Activated CD4-positive, alpha-beta T cell treated with anti-CD3 and anti-CD28 coated beads for 48 hours (primary cell): ENCODE measurements at regions not wholly inside any gene's neighbourhood (a gene's known extent, or its start where the extent isn't known, plus 50 kb on each side); places are given as distances from the start of the nearest gene placed in this dataset.

Experiments
- DNase-seq: peaks from one replicate; pipeline ENCODE4 v3.0.0-alpha.2; 2020

GRCh38 chr2:147097747-147098146 lies 747.1 kb upstream of the ACVR2A start:
- no peak for DNase-seq

DNA sequence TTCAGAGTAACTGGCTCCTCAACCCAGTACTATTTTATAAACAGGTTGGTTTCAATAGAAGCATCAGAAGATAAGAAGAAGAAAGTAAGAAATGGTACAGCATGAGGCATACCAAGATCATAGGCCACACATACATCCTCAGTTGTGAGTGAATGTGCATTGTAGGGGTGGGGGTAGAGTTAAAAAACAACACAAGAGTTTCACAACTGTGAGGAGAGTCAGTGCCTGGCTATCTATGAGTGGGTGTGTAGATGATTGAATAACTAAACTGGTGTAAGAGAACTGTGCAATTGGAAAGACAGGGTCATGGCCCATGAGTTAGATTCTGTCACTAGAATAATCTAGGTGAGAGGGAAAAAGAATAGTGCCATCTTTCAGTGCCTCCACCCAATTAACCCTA lies 748.2 kb upstream of the ACVR2A start:
- no peak for DNase-seq

GRCh38 chr2:147095376-147095775 lies 749.5 kb upstream of the ACVR2A start:
- DNase-seq = no peak

- no peak for DNase-seq
Measured at GRCh38 chr2:147094077-147094476, 750.8 kb upstream of the ACVR2A start.

DNA sequence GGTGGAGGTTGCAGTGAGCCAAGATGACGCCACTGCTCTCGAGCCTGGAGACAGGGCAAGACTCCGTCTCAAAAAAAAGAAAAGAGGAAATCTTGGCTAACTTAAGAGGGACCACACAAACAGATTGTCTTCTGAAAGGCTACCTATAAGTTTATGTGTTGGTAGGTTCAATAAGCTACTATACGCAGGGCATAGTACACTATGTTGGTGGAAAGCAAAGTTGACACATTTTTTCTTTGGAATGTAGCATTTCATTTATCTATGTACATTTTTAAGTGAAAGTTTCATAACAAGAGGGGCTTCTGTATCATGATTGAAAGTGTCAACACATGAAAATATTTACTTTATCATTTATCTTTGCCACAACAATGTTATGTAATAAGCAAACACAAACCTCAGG lies 752.6 kb upstream of the ACVR2A start:
- no peak for DNase-seq

GRCh38 chr2:147091448-147091847 lies 753.4 kb upstream of the ACVR2A start:
- DNase-seq = no peak

DNA sequence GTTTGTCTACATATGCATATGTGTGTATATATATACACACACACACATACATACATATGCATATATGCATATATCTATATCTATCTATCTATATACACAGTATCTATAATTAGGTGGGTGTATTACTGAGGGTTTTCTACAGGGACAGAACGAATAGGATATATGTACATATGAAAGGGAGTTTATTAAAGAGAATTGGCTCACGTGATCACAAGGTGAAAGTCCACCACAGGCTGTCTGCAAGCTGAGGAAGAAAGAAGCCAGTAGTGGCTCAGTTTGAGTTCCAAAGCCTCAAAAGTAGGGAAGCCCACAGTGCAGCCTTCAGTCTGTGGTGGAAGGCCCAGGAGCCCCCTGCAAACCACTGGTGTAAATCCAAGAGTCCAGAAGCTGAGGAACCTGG lies 756.0 kb upstream of the ACVR2A start:
- DNase-seq = no peak

DNA sequence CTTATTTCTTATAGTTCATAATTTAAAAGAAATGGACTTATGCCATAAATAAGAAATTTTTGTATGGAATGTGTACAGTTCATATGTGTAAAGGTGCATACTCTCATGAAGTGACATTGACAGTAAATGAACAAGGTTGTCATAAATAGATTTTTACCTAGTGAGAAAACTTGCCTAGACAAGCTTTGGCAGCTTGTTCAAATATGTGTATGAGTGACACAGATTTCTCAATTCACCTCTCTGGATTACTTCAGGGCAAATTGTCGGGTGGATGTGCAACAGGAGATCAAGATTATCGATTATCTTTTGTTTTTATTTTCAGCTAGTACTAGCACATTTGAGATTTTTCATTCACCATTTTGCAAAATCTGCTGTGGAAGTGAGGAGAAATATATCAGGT lies 758.1 kb upstream of the ACVR2A start:
- no peak for DNase-seq

DNA sequence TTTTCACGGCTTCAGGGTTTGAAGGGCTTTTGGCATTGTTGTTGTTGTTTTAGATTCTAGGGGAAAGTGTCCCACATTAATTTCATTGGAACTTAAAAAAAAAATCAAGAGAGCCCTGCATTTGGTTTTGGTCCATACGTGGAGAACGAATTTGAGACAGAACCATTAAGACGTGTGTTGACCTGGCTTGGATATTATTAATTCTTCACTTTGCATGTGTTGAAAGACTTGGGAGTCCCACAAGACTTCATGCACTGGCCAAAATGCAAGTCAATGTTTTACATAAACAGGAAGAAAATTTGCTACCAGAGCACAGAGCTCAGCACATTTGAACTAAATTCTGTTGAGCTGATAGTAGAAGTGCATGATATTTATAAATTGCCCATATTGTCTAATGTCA lies 761.2 kb upstream of the ACVR2A start:
- no peak for DNase-seq

GRCh38 chr2:147082850-147083522 lies 761.8 kb upstream of the ACVR2A start:
- DNase-seq = peak; percentile 56

GRCh38 chr2:147081831-147082230 lies 763.0 kb upstream of the ACVR2A start:
- no peak for DNase-seq

GRCh38 chr2:147076634-147077033 lies 768.2 kb upstream of the ACVR2A start:
- DNase-seq = no peak

- no peak for DNase-seq
Measured at GRCh38 chr2:147068071-147068470, 776.8 kb upstream of the ACVR2A start.

- DNase-seq = no peak
Measured at GRCh38 chr2:147067136-147067535, 777.7 kb upstream of the ACVR2A start.

DNA sequence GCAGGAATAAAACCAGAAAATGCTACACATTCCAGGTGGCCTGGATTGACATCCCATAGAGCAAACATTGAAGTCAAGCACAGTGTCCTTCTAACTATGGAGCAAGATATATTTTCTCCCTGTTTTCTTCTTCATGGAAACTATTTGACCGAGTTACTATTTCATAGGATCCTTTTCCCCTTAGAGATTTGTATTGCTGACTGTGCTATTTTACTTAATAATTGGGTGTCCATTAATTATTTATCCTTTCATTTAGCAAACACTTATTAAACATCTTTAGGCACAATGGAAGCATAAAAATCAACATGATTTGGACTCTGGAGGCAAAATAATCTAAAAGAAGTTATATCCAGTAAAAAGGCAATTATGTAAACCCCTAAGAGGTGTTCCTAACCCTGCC lies 782.8 kb upstream of the ACVR2A start:
- no peak for DNase-seq

GRCh38 chr2:147061269-147061668 lies 783.6 kb upstream of the ACVR2A start:
- no peak for DNase-seq

DNA sequence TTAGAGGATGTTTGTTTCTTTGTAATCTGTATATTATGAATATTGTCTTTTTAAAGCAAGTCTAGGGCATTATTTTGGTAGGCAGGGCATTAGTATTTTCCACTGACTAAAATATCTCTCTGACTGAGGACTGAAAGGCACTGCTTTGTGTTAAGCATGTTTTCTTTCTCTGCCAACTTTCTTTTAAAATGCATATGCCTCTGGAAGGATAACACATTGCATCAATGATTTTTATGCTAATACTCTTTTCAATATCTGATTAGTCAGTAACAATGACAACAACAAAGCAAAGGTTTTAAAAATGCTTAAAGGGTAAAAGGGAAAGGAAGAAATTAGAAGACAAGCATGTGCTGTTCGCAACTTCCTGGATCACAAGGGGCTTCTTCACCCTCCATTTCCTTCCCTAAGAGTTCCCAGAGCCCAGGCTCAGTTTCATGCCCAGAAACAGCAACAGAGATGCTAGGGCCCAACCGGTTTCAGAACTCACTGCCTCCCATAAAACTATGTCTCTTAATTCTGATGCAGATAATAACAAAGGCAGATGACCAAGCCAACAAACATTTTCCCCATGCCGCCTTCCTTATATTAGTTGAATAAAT lies 786.8 kb upstream of the ACVR2A start:
- DNase-seq = no peak

DNA sequence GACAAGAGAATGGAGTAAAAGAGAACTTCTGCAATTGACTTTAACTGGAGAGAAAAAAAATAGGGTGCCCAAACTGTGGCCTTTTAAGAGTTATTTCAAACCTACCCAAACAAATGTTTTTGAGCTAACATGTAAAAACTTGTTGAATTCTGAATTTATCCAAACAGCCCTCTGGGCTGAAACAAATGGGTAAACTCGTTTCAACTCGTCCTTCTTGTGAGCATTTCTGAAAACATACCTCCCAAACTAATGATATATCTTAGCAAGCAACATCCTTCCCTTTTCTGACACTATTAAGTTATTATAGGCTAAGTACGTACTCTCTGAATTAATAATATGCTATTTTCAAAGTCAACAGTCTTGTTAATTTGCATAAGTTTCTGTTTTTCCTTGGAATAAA lies 793.0 kb upstream of the ACVR2A start:
- no peak for DNase-seq

DNA sequence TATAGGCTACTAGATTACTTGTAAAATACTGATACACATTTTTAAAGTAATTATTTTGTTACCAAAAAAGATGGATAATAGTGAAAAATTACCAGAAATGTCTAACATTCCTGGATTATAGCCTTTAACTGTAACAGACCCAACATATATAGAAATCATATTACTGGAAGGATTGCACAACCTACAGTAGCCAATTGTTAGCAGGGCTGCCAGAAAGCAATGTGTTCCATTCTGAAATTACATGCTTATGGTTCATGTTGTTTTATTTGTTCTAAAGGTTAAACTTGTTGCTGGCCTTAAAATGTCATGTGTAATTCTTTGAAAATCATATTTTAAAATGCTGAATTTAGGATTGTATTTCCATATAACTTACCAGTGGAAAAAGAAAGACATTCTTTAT lies 793.6 kb upstream of the ACVR2A start:
- no peak for DNase-seq

DNA sequence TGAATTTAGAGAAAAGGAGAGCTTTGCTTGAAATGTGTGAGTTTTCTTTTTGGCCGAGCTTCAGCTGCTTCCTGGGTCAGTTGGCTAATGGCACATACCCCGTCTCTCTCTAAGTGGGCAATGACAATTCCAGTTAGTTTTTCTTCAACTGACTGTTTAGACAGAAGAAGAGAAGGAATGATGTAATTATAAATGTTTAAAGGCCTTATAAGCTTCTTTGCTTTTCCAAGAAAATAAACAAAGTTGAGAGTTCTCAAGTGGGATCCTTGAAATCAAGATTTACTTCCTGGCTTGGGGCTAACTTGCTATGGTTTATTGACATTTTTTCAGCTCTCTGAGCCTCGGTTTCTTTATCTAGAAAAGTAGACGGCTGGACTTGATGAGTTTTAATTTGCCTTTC lies 794.9 kb upstream of the ACVR2A start:
- DNase-seq = no peak

- no peak for DNase-seq
Measured at GRCh38 chr2:147046473-147046872, 798.4 kb upstream of the ACVR2A start.

DNA sequence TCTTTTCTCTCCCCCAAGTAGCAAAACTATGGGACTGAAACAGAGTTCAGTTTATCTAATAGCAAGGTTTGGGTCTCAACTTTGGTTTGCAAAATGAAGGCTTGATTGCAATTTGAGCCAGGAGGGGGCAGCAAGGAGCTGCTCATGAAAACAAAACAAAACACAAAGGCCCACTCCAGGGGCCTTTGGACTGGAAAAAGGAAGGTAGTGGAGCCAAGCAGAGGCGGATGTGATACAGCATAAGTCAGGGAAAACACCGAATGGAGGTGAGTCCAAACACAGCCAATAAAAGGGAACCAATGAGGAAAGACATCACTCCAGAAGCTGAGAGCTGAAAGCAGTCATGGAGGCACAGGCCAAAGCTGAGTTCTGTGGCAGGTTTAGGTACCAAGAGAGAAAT lies 799.7 kb upstream of the ACVR2A start:
- DNase-seq = peak; percentile 66

DNA sequence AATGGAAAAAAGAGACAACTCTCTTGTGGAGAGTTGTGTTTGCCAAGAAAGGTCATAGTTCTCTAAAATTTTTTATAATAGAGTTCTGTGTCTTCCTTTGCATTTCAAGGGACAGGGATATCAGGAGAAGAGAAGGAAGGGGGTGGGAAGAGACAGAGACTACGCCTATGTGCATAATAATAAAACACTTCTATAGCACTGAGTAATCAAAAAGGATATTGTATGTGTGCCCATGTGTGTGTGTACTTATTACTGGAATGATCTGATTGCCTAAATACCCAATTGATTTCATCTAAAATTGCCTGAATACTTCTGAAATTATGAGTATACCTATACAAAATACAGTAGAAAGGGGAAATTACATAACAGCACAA lies 803.7 kb upstream of the ACVR2A start:
- no peak for DNase-seq

- DNase-seq = no peak
Measured at GRCh38 chr2:147040298-147041120, 804.3 kb upstream of the ACVR2A start.
